ENCODE measurements at regions not wholly inside any gene's neighbourhood (a gene's known extent, or its start where the extent isn't known, plus 50 kb on each side); places are given as distances from the start of the nearest gene placed in this dataset.

DNA sequence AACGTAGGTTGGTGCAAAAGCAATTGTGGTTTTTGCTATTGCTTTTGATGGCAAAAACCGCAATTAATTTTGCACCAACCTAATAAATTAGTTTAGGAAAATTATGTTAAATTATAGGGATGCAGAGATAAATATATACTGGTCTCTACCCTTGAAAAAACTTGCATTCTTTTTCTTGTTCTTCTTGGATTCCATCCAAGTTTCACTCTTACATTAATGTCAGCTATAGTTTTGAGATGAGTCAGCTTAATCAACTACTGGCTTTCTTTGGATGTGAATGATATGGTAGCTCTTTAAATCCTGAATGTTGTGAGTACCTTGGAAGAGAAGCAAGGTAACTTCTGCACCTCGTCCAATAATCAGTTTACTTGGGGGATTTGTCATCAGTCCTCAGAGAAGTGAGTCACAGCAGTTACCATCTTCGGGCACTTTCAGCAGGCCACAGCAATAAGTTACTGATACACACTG is 549.0 kb upstream of the ZNF608 start:
- no peak for DNase-seq (ENCODE audit: low spot score)
- intact Hi-C loops (cut with DNase I): no loop called here
- ATAC-seq: no peak

GRCh38 chr5:125298258-125298657 is 551.8 kb upstream of the ZNF608 start:
- DNase-seq (ENCODE audit: low spot score): no peak
- intact Hi-C loops (cut with DNase I): no loop called here
- no peak for ATAC-seq

DNA sequence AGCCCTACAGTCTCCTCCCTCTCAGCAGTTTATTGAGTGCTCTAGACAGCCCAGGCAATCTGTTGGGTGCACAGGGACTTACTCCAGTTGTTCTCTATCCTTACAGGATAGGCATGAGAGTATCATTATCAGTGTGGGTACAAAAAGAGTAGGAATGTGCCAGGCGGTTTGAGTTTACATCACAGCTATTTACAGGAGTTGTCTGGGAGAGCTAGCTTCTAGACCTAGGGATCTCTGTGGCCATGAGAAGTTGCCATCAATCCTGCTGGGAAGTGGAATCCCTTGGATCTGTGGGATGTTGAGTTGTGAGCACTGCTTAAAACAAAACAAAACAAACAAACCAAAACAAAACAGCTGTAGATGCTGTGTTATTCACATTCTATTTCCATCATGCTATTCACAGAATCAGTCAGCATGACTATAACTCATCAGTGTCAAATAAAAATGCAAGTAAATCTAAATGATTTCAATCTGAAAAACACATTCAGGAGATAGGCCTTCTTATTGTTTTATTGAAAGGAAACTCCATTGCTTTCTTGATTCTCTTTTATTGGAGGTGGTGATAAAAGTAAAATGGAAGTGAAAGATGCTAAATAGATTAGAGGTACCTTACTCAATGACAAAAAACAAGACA is 552.4 kb upstream of the ZNF608 start:
- intact Hi-C loops (cut with DNase I): no loop called here
- no peak for DNase-seq (ENCODE audit: low spot score)
- no peak for ATAC-seq

DNA sequence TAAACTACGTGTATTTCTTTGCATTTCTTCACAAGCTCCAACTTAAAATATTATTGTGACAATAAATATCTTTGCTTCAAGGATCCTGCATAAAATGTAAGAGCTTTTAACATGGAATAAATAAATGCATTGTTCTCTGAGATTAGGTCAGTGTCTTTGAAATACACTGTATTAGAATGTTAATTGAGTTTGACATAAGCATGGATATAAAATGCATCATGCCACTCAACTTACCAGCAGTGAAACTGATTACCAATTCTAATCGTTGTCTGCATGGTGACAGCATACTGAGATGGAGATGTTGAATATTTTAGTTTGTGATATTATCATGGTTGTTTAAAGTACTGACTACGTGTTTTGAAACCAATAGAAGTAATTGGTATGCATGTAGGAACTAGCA is 555.3 kb upstream of the ZNF608 start:
- DNase-seq (ENCODE audit: low spot score) (no peak), ATAC-seq (no peak)
- intact Hi-C loops (cut with DNase I): no loop called here

DNA sequence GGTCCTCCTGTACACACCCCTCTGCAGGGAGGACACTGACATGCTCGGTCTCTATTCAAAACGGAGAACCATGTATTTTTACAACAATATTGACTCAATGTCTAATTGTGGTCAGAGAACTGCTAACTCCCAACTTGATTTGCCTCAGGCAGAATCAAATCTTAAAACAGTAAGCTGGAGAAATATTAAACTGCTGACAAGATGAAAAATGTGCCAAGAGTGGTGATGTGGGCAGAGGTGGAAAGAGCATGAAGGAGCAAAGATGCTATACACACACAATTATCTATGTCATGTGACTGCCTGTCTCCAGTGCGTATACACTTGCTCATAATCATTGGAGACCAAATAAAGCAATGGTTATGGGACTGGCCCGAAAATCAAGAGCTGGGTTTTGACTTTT is 556.1 kb upstream of the ZNF608 start:
- no peak for ATAC-seq
- no peak for DNase-seq (ENCODE audit: low spot score)
- intact Hi-C loops (cut with DNase I): no loop called here

DNA sequence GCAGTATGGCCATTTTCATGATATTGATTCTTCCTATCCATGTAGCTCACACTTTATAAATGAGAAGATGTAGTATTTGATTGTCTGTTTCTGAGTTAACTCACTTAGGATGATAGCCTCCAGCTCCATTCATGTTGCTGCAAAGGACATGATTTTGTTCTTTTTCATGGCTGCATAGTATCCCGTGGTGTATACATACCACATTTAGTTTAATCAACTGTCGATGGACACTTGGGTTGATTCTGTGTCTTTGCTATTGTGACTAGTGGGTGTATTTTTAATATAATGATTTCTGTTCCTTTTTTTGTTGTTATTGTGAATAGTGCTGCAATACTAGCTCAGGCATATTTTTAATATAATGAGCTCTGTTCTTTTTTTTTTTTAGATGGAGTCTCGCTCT is 560.3 kb upstream of the ZNF608 start:
- ATAC-seq: no peak
- intact Hi-C loops (cut with DNase I): no loop called here
- DNase-seq (ENCODE audit: low spot score): no peak

- DNase-seq (ENCODE audit: low spot score): no peak
- intact Hi-C loops (cut with DNase I): no loop called here
- ATAC-seq: no peak
Measured at GRCh38 chr5:125310749-125311148, 564.3 kb upstream of the ZNF608 start.

- ATAC-seq (no peak), DNase-seq (ENCODE audit: low spot score) (no peak)
Measured at GRCh38 chr5:125311743-125312142, 565.3 kb upstream of the ZNF608 start.

GRCh38 chr5:125313555-125313954 is 567.1 kb upstream of the ZNF608 start:
- DNase-seq (ENCODE audit: low spot score): no peak
- ATAC-seq: no peak
- intact Hi-C loops (cut with DNase I): no loop called here

More at GRCh38 chr5:125311743-125312142, 565.3 kb upstream of the ZNF608 start:
- intact Hi-C loops (cut with DNase I): no loop called here

- no peak for DNase-seq (ENCODE audit: low spot score)
- ATAC-seq: no peak
- intact Hi-C loops (cut with DNase I): no loop called here
Measured at GRCh38 chr5:125315306-125315705, 568.9 kb upstream of the ZNF608 start.

DNA sequence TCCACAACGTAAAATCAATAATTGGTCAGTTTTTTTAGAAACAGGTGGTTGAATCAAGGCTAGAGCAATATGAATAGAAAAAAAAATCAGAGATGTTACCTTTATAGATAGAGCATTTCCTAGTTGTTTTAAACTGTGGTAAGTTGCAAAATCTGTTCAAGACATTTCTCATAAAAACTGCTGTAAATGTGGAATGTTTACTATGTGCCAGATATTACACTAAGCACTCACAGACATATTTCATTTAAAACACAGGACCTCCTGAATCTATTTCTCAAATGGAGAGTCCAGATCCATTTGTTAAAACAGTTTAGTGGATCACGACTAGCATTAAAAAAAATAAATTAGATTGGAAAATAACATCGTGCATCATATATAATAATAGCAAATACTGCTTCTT is 570.0 kb upstream of the ZNF608 start:
- DNase-seq (ENCODE audit: low spot score): no peak
- ATAC-seq: no peak
- intact Hi-C loops (cut with DNase I): no loop called here

DNA sequence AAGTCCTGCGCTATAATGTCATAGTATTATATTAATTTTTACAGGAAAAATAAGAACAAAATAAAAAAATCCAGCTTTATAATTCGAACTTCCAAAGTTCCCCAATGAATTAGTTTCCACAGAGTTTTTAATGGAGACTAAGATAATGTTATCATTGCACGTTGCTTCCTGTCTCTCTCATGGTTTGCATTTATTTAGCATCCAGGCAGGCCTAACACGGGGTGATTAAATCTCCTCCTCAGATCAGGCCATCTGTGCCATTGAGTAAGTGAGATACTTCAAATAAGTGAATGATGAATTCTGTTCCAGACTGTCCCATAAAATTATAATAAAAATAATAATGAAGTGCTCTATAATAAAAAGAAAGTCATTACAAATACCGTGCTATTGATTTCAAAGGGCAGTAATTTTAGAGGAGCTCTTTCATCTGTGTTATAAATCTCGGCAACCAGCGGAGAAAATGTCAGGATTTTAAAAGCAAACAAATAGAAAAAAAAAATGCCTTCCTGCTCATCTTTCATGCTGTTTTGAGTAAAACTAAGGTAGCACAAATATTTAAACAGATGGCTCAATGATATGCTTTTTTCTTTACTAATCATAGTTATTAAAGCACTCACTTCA is 570.6 kb upstream of the ZNF608 start:
- no peak for DNase-seq (ENCODE audit: low spot score)
- no peak for ATAC-seq
- intact Hi-C loops (cut with DNase I): no loop called here

GRCh38 chr5:125317536-125317995 is 571.1 kb upstream of the ZNF608 start:
- intact Hi-C loops (cut with DNase I): no loop called here
- no peak for DNase-seq (ENCODE audit: low spot score)
- ATAC-seq: no peak

DNA sequence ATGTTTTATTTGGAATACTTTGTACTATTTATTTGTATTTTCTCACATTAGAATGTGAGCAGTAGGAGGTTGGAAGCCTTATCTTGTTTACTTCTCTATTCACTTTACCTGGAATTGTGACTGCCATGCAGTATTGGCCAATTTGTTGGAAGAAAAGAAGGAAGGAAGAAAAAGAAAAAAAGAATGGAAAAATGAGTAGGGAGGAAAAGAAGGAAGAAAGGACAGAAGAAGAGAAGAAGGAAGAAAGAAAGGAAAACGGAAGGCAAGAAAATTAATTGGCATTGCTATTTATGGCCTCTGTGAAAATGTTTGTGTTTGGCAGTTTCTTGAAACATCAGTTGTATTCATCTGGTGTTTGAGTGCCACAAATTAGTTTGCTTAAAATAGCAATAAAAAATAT is 575.2 kb upstream of the ZNF608 start:
- intact Hi-C loops (cut with DNase I): no loop called here
- DNase-seq (ENCODE audit: low spot score): no peak
- no peak for ATAC-seq

GRCh38 chr5:125323613-125324012 is 577.2 kb upstream of the ZNF608 start:
- ATAC-seq (no peak), DNase-seq (ENCODE audit: low spot score) (no peak)
- intact Hi-C loops (cut with DNase I): no loop called here

GRCh38 chr5:125325488-125326149 is 579.2 kb upstream of the ZNF608 start:
- intact Hi-C loops (cut with DNase I): no loop called here
- no peak for DNase-seq (ENCODE audit: low spot score)
- ATAC-seq: no peak

DNA sequence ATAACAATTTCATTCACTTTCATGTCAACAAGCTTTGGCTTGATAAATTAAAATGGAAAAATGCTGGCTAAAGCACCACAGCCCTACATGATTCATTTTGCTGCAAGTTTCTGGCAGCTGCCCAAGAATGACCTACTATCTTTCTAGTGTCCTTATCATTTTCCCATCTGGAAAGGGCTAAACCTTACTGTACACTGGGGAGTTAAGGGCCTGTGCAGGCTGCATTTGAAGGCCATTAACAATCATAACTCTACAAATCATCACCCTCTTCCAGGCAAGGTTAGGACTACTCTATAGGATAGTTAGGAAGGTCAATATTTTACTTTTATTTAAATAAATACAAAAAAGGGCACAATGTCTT is 579.7 kb upstream of the ZNF608 start:
- ATAC-seq (no peak), DNase-seq (ENCODE audit: low spot score) (peak; percentile 70)
- intact Hi-C loops (cut with DNase I): no loop called here

DNA sequence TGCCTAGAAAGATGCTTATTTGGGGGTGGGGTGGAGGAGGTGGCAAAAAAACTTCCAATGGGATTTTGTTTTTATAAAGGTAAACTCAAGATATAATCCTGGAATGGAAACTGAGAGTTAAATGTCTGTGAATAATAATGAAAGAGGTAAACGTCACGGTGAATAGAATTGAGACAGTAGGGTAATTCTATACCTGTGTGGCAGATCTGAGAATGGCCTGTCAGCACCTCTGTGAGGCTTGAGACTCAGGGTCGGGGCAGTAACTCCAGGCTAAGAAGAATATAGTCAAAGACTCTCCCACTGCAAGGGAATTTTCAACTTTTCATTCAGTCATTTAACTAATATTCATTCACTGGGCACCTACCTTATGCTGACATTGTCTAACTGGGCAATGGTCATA is 581.2 kb upstream of the ZNF608 start:
- DNase-seq (ENCODE audit: low spot score) (no peak), ATAC-seq (no peak)
- intact Hi-C loops (cut with DNase I): no loop called here

GRCh38 chr5:125331987-125332598 is 585.7 kb upstream of the ZNF608 start:
- ATAC-seq (no peak), DNase-seq (ENCODE audit: low spot score) (no peak)
- intact Hi-C loops (cut with DNase I): no loop called here

DNA sequence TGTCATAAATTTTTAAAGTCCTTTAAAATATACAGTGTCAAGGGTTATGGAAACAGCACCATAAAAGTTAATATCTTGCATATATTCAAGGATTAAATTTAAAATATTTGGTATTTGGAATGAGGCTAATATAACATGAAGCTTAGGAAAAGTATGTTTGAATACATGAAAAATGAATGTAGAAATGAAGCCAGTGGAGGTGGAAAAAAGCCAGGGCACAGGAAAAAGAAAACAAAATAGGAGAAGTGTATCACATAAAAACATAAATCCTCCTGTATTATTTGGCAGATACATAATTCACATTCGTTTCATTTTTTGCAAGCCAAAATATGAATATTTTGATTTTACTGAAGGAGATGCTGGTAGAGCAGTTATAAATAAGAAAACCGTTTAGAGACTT is 587.0 kb upstream of the ZNF608 start:
- ATAC-seq: no peak

More for the DNA sequence above, 587.0 kb upstream of the ZNF608 start:
- no peak for DNase-seq (ENCODE audit: low spot score)
- intact Hi-C loops (cut with DNase I): no loop called here
